ENCODE measurements at regions not wholly inside any gene's neighbourhood (a gene's known extent, or its start where the extent isn't known, plus 50 kb on each side); places are given as distances from the start of the nearest gene placed in this dataset.
A peak's percentile ranks its signal among the peaks of the same experiment; 100 is the strongest.

- no peak for DNase-seq (ENCODE audit: low spot score)
These were observed 219.6 kb downstream of the PTEN start for GRCh38 chr10:88082806-88083596.

- no peak for DNase-seq (ENCODE audit: low spot score)
These were observed 220.2 kb downstream of the PTEN start for GRCh38 chr10:88083597-88083989.

GRCh38 chr10:88086187-88086960 lies 222.9 kb downstream of the PTEN start:
- DNase-seq (ENCODE audit: low spot score), result no peak

- no peak for DNase-seq (ENCODE audit: low spot score)
These were observed 225.3 kb downstream of the PTEN start for GRCh38 chr10:88088441-88089340.

GRCh38 chr10:88089498-88089897 lies 226.1 kb downstream of the PTEN start:
- DNase-seq (ENCODE audit: low spot score), result no peak

- DNase-seq (ENCODE audit: low spot score), result no peak
These were observed 227.3 kb downstream of the PTEN start for GRCh38 chr10:88090568-88091214.

- DNase-seq (ENCODE audit: low spot score), result no peak
These were observed 228.2 kb downstream of the PTEN start for GRCh38 chr10:88091490-88092061.

- DNase-seq (ENCODE audit: low spot score), result no peak
These were observed 228.8 kb downstream of the PTEN start for GRCh38 chr10:88092265-88092664.

GRCh38 chr10:88092973-88093372 lies 229.5 kb downstream of the PTEN start:
- peak; percentile 29 for DNase-seq (ENCODE audit: low spot score)

- no peak for DNase-seq (ENCODE audit: low spot score)
These were observed 231.4 kb downstream of the PTEN start for GRCh38 chr10:88094795-88095194.

GRCh38 chr10:88095223-88095721 lies 231.8 kb downstream of the PTEN start:
- no peak for DNase-seq (ENCODE audit: low spot score)

GRCh38 chr10:88095778-88096431 lies 232.5 kb downstream of the PTEN start:
- DNase-seq (ENCODE audit: low spot score), result no peak

- DNase-seq (ENCODE audit: low spot score), result no peak
These were observed 233.7 kb downstream of the PTEN start for GRCh38 chr10:88097092-88097516.

GRCh38 chr10:88097536-88097935 lies 234.1 kb downstream of the PTEN start:
- no peak for DNase-seq (ENCODE audit: low spot score)

- DNase-seq (ENCODE audit: low spot score), result no peak
These were observed 236.9 kb downstream of the PTEN start for GRCh38 chr10:88100281-88100680.

GRCh38 chr10:88101666-88102065 lies 238.2 kb downstream of the PTEN start:
- no peak for DNase-seq (ENCODE audit: low spot score)

GRCh38 chr10:88103576-88103975 lies 240.2 kb downstream of the PTEN start:
- no peak for DNase-seq (ENCODE audit: low spot score)

- no peak for DNase-seq (ENCODE audit: low spot score)
These were observed 240.8 kb downstream of the PTEN start for GRCh38 chr10:88104223-88104622.

GRCh38 chr10:88106366-88106765 lies 242.9 kb downstream of the PTEN start:
- no peak for DNase-seq (ENCODE audit: low spot score)

Data from SK-N-DZ (cell line).